ENCODE measurements at regions not wholly inside any gene's neighbourhood (a gene's known extent, or its start where the extent isn't known, plus 50 kb on each side); places are given as distances from the start of the nearest gene placed in this dataset.
A peak's percentile ranks its signal among the peaks of the same experiment; 100 is the strongest.
"Not testable (repeated sequence)": the region's sequence is repeated elsewhere in the genome, so short reads cannot be mapped to it uniquely, and the experiment has no call there.

DNA sequence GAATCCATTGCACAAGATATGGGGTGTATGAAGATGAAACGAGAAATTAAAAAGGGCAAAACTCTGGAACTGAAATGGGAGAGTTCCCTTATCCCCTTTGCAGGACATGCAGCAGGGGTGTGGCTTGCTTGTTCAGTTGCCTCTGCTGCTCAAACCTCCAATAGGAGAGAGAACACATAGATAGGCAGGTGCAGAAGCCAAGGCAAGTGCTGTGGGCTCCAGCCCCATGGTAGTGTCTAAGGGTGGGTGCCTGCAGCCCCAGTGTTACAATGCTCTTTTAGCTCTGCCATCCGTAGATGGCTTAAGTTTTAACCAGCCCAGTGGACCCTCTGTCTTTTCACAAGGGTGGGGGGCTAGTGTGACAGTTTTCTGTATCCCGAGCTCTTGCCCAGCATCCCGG lies 69.7 kb downstream of the CMAS start:
- no peak for DNase-seq

DNA sequence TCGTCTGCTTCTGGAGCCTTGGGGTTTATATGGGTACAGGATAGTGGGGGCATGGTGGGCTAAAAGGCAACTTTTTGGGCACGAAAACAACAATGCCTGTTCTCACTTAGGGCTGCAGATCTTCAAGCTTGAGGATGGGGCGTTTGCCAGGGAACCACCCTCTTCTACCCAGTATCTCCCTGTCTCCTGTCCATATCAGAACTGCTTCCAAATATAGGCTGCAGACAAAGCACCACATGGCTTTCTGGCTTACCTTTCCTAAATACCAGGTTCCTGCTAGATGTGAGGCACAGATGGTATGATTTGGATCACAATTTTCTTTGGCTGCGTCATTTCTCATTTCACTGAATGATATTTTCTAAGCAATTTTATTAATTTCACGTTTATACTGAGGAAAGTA lies 70.4 kb downstream of the CMAS start:
- no peak for DNase-seq

DNA sequence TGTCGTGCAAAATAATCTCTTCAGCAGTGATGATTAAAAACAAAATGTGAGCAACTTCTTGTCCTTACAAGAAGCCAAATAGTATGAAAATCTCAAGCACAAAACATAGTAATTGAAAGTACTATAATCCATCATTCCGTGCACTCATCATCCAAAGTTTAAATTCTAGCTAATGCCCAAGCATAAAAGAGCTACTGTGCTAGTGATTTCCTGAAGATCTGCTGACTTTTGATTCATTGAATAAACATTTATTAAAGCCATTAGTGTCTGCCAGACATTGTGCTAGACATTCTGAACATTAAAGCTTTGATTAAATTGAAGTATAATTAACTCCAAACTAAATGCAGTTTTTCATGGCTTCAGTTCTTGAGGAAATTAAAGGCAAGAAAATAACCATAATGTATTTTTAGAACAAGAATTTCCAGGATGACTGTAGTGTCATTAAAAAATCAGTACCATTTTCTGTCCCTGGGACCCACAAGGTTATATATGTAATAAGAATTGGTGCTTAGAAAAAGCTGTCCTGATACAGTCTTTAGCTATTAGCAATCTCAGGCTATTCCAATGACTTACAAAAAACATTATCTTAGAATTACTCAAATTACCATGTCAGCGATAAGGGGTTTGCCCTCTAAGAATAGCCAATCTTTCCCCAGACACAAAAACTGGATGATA lies 71.7 kb downstream of the CMAS start:
- DNase-seq: no peak

DNA sequence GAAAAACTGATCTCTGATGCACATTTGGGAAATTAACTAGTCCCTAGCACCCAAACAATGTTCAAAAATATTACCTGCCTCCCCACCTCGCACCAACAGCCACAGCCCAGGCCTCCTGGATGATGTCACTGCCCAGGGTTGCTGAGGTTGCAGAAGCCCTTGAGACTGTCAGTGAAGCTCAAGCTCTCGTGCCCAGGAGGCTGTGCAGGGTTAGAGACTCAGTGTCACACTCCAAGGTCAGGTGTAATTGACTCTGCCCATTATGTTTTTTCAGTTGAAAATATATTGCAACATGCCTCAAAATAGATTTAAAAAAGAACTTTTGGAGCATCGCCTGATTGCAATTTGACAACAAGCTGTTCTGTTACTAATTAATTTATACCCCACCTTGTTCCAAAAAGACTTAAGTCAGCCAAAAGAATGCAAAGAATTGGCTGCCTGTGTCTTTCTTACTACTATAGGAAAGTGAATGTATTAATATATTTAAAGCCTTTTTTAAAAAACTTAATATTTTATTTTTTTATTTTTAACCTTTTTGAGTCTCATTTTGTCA lies 72.3 kb downstream of the CMAS start:
- no peak for DNase-seq

DNA sequence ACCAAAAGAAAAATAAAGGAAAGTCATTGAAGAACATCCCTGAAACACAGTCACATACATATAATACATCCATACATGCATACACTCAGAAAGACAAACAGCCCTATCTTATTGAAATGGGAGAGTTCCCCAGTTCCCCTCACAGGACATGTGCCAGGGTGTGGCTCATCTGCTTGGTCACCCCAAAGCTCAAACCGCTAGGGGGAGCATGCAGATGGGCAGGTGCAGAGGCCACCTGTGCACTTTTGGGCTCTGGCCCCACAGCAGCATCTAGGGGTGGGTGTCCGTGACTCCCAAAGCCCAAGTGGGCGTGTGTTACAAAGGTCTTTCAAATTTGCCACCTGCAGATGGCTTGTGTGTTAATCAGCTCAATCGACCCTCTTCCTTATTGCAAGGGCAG lies 75.2 kb downstream of the CMAS start:
- DNase-seq: no peak

DNA sequence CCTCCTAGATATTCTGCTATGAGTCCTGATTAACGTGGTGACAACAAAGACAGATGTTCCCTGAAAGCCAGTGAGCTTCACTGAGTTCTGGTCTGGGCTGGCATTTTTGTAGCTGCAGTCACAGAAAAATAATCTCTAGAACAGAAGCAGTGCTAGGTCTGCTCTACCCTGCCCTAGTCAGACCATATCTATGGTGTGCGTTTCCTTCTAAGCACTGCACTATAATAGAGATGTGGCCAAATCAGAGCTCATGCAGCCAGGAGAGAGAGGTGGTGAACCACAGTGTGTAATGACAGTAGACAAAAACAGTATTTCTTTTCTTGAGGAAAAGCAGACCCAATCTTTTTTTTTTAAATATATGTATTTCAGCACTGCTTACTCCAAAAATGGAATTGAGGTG lies 76.3 kb downstream of the CMAS start:
- no peak for DNase-seq

DNA sequence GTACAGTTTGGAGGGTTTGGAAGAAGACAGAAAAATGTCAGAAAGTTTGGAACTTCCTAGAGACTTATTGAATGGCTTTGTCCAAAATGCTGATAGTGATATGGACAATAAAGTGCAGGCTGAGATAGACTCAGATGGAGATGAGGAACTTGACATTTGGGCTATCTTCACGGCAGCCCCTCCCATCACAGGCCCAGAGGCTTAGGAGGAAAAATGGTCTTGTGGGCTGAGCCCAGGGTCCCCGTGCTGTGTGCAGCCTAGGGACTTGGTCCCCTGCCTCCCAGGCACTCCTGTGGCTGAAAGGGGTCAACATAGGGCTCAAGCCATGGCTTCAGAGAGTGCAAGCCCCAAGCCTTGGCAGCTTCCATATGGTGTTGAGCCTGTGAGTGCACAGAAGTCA lies 79.0 kb downstream of the CMAS start:
- DNase-seq: no peak

DNA sequence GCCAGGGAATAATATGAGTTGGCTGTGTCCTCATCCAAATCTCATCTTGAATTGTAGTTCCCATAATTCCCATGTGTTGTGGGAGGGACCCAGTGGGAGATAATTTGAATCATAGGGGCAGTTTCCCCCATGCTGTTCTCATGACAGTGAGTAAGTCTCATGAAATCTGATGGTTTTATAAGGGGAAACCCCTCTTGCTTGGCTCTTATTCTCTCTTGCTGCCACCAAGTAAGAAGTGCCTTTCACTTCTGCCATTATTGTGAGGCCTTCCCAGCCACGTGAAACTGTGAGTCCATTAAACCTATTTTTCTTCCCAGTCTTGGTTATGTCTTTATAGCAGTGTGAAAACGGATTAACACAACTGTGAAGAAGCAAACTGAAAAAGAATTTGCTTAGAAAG lies 80.1 kb downstream of the CMAS start:
- peak; percentile 3 to 29 for DNase-seq

DNA sequence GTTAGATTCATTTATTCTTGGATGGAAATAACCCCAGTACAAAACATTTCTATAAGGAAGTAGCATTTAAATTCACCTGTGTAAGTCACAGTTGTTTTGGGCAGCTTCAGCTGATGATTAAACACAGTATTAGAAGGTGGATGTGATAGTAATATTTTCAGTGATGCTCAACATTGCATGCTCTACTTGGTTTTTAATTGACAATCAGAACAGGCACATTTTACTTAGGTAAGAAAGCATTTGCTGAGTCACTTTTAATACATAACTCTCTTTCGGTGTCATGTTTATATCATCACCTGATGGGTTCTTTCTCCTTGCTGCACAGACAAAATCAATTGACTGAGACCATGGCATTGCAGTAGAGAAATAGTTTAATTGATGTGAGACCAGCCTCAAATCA lies 80.7 kb downstream of the CMAS start:
- no peak for DNase-seq

DNA sequence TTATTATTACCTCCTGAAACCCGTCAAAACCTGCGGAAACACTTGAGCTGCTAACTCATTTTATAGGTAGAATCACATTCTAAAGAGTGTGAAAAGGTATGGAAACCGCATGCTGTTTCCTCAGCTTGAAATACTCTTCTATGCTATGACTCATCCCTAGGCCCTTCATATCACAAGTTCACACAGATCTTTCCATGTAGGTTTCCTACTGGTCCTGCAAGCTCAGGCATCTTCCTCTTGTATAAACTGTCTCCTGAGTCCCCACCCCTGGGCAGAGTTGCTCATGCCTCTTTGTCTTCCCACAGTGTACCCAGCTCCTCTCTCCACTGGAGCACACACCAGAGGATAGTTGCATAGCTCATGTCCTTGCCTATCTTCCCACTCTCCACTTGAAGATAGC lies 84.7 kb downstream of the CMAS start:
- no peak for DNase-seq

DNA sequence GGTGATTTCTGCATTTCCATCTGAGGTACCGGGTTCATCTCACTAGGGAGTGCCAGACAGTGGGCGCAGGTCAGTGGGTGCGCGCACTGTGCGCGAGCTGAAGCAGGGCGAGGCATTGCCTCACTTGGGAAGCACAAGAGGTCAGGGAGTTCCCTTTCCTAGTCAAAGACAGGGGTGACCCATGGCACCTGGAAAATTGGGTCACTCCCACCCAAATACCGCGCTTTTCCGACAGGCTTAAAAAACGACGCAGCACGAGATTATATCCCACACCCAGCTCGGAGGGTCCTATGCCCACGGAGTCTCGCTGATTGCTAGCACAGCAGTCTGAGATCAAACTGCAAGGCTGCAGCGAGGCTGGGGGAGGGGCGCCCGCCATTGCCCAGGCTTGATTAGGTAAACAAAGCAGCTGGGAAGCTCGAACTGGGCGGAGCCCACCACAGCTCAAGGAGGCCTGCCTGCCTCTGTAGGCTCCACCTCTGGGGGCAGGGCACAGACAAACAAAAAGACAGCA lies 90.6 kb downstream of the CMAS start:
- not testable (repeated sequence) for DNase-seq
